Ovary (tissue), 3 donors: ENCODE measurements at regions not wholly inside any gene's neighbourhood (a gene's known extent, or its start where the extent isn't known, plus 50 kb on each side); places are given as distances from the start of the nearest gene placed in this dataset.

Experiments
- CTCF ChIP-seq, 3 donors: fragments of 450-650 bp in 2 of 3; fragments of 200-600 bp in 1 of 3; IDR thresholded peaks; one replicate each; pipeline versions ENCODE4 v1.5.1 to v1.8.0; 2016 to 2022; ENCODE audit warnings: antibody characterized with exemption in 3 of 3, mild to moderate bottlenecking in 1 of 3
- EP300 ChIP-seq: sonication (generic); formaldehyde crosslinking; IDR thresholded peaks from one replicate; pipeline ENCODE4 v1.6.1; 2017; ENCODE audit warnings: antibody characterized with exemption
- POLR2A ChIP-seq: fragments of 450-650 bp; IDR thresholded peaks from one replicate; pipeline ENCODE4 v1.6.1; 2017; ENCODE audit warnings: antibody characterized with exemption, mild to moderate bottlenecking, moderate library complexity
- donor health status: DM: no; HTN: no; CAD: no.

- TF ChIP-seq CTCF (IDR thresholded peaks at IDR 0.05), result no peak
- no peak for TF ChIP-seq EP300
- no peak for TF ChIP-seq POLR2A
Measured at GRCh38 chrX:150291014-150291413, 72.1 kb upstream of the MAMLD1 start.
